Right lobe of liver (tissue), 6 donors: ENCODE measurements at regions not wholly inside any gene's neighbourhood (a gene's known extent, or its start where the extent isn't known, plus 50 kb on each side); places are given as distances from the start of the nearest gene placed in this dataset.

Source experiments
- ATAC-seq, 4 donors: fragments of 200-7000 bp; cut with Tn5 transposase; one replicate each; pipeline ENCODE4 v1.9.1; 2020; ENCODE audit warnings: mild to moderate bottlenecking in 4 of 4, moderate library complexity in 4 of 4
- DNase-seq, 3 donors: peaks; one replicate each; pipeline ENCODE4 v3.0.0-alpha.2; 2020
- H3K27ac ChIP-seq, 3 donors: fragments of 200-600 bp; one replicate each; pipeline ENCODE4 v1.8.0; 2022
- H3K27me3 ChIP-seq, 2 donors: fragments of 200-600 bp; one replicate each; pipeline ENCODE4 v1.8.0; 2022
- H3K36me3 ChIP-seq, 4 donors: fragments of 200-600 bp; sonication (generic) in 1 of 4; one replicate each; pipeline versions ENCODE4 v1.5.1 to v1.8.0; 2017 to 2022; ENCODE audit warnings: control low read depth in 1 of 4
- H3K4me1 ChIP-seq, 4 donors: fragments of 200-600 bp; sonication (generic) in 1 of 4; one replicate each; pipeline versions ENCODE4 v1.5.1 to v1.8.0; 2017 to 2022; ENCODE audit warnings: control low read depth in 1 of 4
- H3K4me3 ChIP-seq, 3 donors: fragments of 200-600 bp; one replicate each; pipeline ENCODE4 v1.8.0; 2022
- H3K9me3 ChIP-seq, 4 donors: fragments of 200-600 bp; sonication (generic) in 1 of 4; one replicate each; pipeline versions ENCODE4 v1.5.1 to v1.8.0; 2017 to 2022; ENCODE audit warnings: control low read depth in 1 of 4
- POLR2A ChIP-seq: fragments of 450-650 bp; IDR thresholded peaks from one replicate; pipeline ENCODE4 v1.6.1; 2017; ENCODE audit warnings: antibody characterized with exemption, mild to moderate bottlenecking
- WGBS: methylation state at CpG from one replicate; pipeline ENCODE4 v1.1.6; 2018; ENCODE audit warnings: low coverage, low lambda C conversion rate; ENCODE audit not compliant: insufficient coverage; ENCODE audit errors: missing lambda C conversion rate; 5-methylcytosine and 5-hydroxymethylcytosine counted together
- intact Hi-C, 2 donors: fragments of 100-400 bp; cut with DNase I; formaldehyde crosslinking; loops; one replicate each; pipeline versions ENCODE4 v1.11.2 to v1.14.1; 2022
- TF ChIP-seq, protein P1 (sequence below), 4 donors: fragments of 200-600 bp in 3 of 4; fragments of 450-650 bp in 1 of 4; IDR thresholded peaks; one replicate each; pipeline versions ENCODE4 v1.5.1 to v1.8.0; 2016 to 2022; ENCODE audit warnings: antibody characterized with exemption in 4 of 4, mild to moderate bottlenecking in 2 of 4
- donor health status: DM: no; HTN: yes; CAD: no.
- donor health status: DM: no; HTN: no; CAD: no.
- donor health status: DM: no; HTN: no; CAD: no.
- donor health status: DM: no; HTN: yes; CAD: no.
- donor health status: DM: no; HTN: yes; CAD: no.

DNA sequence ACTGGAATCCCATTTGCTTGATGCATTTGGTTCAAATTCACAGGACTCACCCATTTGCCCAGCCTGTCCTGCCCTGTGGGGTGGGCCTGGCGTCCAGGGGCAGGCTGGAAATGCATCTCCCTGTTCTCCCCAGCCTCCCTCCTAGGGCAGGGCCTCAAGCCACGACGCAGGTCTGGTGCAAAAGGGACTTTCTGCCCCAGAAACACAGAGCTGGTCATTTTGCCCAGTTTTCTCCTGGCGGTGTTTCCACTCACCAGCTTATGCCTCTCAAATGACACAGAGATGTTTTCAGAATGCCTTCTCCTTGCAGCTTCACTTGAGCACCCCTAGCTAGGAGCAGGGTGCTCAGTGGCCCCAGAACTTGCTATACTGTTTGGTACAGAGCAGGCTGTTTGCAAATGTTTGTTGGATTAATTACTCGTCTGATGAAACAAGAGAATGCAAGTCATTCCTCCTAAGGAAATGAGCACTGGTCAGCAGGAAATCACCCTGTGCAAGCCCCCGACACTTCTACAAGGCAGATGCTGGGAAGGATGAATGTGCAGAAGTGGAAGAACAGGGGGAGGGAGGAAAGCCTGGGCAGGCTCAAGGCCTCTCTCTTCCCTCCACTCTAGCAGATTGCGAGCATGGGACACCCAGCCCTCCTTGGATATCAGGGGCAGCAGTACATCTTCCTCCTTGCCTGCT lies 164.3 kb upstream of the APCDD1 start:
- no peaks in the 10 kb centered on the region for H3K36me3 ChIP-seq
- H3K27ac ChIP-seq: no peak overlapping the region
- peak in 2 of 4 donors; percentile 31 to 48 for ATAC-seq

DNA sequence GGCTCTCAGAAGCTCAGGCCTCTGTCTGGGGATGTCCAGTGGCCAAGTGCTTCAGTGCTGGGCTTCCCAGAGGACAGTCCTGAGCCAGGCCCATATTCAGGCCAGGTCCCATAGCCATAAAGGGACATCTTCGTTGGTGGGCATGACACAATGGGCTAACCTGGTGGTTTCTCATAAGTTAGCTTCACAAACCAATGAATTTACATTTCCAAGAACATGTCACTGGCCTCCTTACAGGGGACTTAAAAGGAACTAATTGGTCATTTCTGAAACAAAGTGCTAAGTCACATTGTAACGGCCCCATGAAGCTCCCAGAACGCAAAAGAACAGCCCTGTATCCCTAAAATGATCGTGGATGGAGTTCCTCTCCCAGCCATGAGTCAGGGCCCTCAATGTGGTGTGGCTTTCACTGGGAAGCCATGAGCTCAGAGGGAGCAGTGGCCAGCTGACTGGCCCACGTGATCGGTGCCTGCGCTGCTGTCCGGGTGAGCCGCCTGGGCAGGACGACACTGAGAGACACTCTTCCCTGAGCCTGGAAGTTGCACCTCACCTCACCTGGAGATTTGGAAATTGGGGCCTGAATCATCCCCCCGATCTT lies 163.7 kb upstream of the APCDD1 start:
- intact Hi-C loops: no loop called here
- ATAC-seq (no peak), DNase-seq (no peak)
- H3K27ac ChIP-seq: no peak overlapping the region
- no peak overlapping the region for H3K4me3 ChIP-seq
- no peak for TF ChIP-seq POLR2A
- TF ChIP-seq, protein P1, sequence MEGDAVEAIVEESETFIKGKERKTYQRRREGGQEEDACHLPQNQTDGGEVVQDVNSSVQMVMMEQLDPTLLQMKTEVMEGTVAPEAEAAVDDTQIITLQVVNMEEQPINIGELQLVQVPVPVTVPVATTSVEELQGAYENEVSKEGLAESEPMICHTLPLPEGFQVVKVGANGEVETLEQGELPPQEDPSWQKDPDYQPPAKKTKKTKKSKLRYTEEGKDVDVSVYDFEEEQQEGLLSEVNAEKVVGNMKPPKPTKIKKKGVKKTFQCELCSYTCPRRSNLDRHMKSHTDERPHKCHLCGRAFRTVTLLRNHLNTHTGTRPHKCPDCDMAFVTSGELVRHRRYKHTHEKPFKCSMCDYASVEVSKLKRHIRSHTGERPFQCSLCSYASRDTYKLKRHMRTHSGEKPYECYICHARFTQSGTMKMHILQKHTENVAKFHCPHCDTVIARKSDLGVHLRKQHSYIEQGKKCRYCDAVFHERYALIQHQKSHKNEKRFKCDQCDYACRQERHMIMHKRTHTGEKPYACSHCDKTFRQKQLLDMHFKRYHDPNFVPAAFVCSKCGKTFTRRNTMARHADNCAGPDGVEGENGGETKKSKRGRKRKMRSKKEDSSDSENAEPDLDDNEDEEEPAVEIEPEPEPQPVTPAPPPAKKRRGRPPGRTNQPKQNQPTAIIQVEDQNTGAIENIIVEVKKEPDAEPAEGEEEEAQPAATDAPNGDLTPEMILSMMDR (IDR thresholded peaks at IDR 0.05): no peak
- 65% methylated on average over 3 of the region's 11 CpGs for WGBS
- H3K27me3 ChIP-seq: no peaks in the 10 kb centered on the region
- no peaks in the 10 kb centered on the region for H3K9me3 ChIP-seq
- H3K4me1 ChIP-seq: no peaks in the 10 kb centered on the region
- no peaks in the 10 kb centered on the region for H3K36me3 ChIP-seq

More for the DNA sequence above, 164.3 kb upstream of the APCDD1 start:
- no peaks in the 10 kb centered on the region for H3K4me1 ChIP-seq
- no peak for TF ChIP-seq POLR2A
- TF ChIP-seq, protein P1 (IDR thresholded peaks at IDR 0.05): no peak
- no peaks in the 10 kb centered on the region for H3K9me3 ChIP-seq
- no peak for DNase-seq
- no peaks in the 10 kb centered on the region for H3K27me3 ChIP-seq
- 39% methylated on average over 5 of the region's 7 CpGs for WGBS
- H3K4me3 ChIP-seq: no peak overlapping the region
- intact Hi-C loops: no loop called here

DNA sequence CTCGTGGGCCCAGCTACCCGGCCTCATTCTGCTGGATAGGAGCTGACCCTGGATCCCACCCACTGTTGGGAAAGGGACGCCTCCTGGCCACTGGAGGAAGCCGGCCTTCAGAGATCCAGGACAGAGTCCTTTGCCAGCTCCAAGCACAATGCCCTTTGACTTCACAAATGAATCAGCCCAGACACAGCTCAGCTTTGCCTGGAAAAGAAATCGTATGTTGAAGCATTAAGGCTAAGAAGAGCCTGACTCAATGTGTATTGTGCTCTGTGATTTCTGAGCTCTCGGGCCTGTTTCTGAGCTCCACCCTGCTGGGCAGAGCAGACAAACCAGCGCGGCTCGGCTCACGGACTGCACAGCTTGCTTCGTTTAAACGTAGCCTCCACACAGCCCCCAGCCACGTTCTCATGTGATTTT lies 162.9 kb upstream of the APCDD1 start:
- TF ChIP-seq, protein P1 (IDR thresholded peaks at IDR 0.05): no peak
- no peaks in the 10 kb centered on the region for H3K4me1 ChIP-seq
- no peaks in the 10 kb centered on the region for H3K27me3 ChIP-seq
- H3K4me3 ChIP-seq: no peak overlapping the region
- WGBS: 53% methylated on average over 3 of the region's 13 CpGs
- intact Hi-C loops: no loop called here
- DNase-seq (no peak), ATAC-seq (no peak)
- H3K36me3 ChIP-seq: no peaks in the 10 kb centered on the region
- no peaks in the 10 kb centered on the region for H3K9me3 ChIP-seq
- H3K27ac ChIP-seq: no peak overlapping the region

DNA sequence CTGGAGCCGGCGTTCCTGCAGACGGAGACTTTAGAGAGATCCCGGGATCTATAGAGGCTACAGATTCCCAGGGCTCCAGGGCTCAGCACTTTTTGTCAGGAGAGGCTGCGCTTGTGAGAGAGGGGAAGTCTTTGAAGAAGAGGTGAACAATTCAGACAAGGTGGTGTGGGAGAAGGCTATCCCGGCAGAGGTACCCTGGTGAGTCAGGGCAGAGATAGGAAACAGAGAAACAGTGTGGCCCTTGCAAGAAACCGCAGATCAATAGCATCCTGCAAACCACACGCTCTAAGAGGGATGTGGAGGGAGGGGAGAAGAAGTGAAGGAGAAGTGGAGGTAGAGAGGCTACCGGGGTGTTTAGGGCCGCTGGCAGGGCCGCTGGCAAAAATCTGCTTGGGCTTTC lies 160.5 kb upstream of the APCDD1 start:
- Histone ChIP-seq H3K9me3 (no peaks in the 10 kb centered on the region), H3K4me1 (no peaks in the 10 kb centered on the region), H3K27ac (no peak overlapping the region), H3K36me3 (no peaks in the 10 kb centered on the region), H3K27me3 (no peaks in the 10 kb centered on the region), H3K4me3 (no peak overlapping the region)
- intact Hi-C loops: no loop called here
- no peak for TF ChIP-seq POLR2A
- DNase-seq (no peak), ATAC-seq (no peak)
- WGBS: 57% methylated on average over 5 of the region's 11 CpGs

DNA sequence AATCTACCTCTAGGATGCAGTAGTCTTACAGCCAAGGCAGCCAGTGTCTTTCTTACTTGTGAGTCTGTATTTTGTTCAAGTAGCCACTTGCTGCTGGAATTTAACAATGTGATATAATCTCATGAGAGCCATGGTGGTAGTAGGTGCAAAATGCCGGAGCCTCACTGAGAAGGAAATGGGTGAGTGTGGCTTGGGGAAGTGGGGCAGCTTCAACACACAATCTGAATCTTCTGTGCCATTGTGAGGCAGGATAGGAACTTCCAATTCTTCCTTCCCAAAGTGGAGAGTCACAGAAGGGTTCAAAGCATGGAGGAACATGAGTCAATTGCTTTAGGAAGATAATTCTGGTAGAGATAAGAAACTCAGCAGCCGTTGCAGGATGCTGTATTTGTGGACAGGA lies 158.7 kb upstream of the APCDD1 start:
- TF ChIP-seq, protein P1 (IDR thresholded peaks at IDR 0.05): no peak
- no peak for TF ChIP-seq POLR2A
- DNase-seq (no peak), ATAC-seq (no peak)
- no peak overlapping the region for H3K4me3 ChIP-seq
- no peaks in the 10 kb centered on the region for H3K4me1 ChIP-seq
- H3K36me3 ChIP-seq: no peaks in the 10 kb centered on the region
- WGBS: 41% methylated on average over 2 of the region's 2 CpGs
- intact Hi-C loops: no loop called here
- H3K9me3 ChIP-seq: no peaks in the 10 kb centered on the region
- no peaks in the 10 kb centered on the region for H3K27me3 ChIP-seq
- H3K27ac ChIP-seq: no peak overlapping the region
